GM12875 (cell line): ENCODE measurements at regions not wholly inside any gene's neighbourhood (a gene's known extent, or its start where the extent isn't known, plus 50 kb on each side); places are given as distances from the start of the nearest gene placed in this dataset.

Source experiments
- H3K4me3 ChIP-seq: one replicate; pipeline ENCODE4 v1.5.1; 2011; ENCODE audit warnings: low read depth, low read length, control low read depth
- TF ChIP-seq, protein P1 (sequence below): IDR thresholded peaks from 2 replicates; pipeline ENCODE4 v1.5.1; 2011; ENCODE audit warnings: low read depth, mild to moderate bottlenecking, control low read depth, inconsistent platforms, low read length, moderate library complexity, borderline replicate concordance; ENCODE audit not compliant: insufficient read depth

DNA sequence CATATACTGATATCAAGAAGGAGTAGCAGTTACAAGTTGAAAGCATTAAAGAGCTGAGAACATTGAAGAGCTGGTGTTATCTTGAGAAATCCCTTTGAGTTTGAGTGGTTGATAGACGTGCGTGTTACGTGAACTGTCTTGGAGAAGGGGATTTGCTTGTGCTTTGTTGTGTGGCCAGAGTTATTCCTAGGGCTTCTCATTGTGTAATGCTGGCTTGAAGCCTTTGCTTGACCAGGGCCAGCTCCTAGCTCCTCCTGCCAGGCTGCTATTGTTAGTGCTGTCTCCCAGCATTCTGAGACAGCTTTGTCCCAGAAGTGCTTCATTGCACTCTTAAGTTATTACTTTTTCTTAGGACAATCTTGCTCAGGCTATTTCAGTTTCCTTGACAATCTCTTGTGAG is 116.2 kb upstream of the KCNK2 start:
- H3K4me3 ChIP-seq, result no peak overlapping the region
- TF ChIP-seq, protein P1, sequence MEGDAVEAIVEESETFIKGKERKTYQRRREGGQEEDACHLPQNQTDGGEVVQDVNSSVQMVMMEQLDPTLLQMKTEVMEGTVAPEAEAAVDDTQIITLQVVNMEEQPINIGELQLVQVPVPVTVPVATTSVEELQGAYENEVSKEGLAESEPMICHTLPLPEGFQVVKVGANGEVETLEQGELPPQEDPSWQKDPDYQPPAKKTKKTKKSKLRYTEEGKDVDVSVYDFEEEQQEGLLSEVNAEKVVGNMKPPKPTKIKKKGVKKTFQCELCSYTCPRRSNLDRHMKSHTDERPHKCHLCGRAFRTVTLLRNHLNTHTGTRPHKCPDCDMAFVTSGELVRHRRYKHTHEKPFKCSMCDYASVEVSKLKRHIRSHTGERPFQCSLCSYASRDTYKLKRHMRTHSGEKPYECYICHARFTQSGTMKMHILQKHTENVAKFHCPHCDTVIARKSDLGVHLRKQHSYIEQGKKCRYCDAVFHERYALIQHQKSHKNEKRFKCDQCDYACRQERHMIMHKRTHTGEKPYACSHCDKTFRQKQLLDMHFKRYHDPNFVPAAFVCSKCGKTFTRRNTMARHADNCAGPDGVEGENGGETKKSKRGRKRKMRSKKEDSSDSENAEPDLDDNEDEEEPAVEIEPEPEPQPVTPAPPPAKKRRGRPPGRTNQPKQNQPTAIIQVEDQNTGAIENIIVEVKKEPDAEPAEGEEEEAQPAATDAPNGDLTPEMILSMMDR, result no peak

DNA sequence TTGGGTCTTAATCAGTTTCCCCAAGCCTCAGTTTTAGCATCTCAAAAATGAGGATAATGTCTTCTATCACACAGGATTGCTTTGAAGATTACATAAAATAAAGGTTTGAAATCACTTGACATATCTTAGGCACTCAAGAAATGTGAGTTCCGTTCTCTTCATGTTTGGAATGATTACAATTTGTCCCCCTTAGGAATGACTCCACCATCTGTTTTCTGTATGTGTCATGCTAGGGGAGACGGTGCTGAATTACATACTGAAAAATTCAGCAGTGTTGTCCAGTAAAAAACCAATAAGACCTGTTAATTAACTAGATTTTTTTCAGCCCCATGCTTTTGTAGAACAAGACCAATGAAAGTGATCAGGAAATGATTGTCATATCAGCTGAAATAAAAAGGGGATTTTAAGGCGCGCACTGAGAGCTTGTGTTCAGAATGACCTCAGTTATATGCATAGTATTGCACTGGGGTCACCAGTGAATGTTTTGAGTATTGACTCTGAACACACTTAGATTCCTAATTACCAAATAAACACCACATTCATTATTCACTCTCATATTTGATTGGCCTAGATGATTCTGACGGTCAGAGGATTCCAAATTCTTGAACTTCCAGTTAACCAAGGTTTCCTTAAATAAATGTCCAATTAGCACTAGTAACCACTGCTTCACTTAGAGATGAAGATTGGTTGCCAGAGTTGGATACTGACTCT is 114.5 kb upstream of the KCNK2 start:
- TF ChIP-seq, protein P1, result no peak
- H3K4me3 ChIP-seq, result no peak overlapping the region

DNA sequence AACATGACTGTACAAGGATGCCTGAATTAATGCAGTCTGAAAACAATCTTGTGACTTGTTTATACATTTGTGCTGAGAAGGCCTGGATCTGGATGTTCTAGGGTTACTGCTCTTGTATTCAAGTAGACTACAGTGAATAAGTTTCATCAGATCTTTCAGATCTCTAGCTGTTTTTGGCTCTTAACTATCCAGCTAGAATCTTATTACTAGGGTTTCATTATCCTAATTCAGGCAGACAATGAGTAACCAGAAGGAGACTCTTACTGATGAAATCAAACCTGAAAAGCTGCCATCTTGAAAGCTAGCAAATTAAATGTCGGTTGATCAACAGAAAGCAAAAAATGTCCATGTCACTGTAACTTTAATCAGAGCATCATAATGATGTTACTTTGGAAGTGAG is 112.5 kb upstream of the KCNK2 start:
- TF ChIP-seq, protein P1, result no peak
- H3K4me3 ChIP-seq, result no peak overlapping the region

DNA sequence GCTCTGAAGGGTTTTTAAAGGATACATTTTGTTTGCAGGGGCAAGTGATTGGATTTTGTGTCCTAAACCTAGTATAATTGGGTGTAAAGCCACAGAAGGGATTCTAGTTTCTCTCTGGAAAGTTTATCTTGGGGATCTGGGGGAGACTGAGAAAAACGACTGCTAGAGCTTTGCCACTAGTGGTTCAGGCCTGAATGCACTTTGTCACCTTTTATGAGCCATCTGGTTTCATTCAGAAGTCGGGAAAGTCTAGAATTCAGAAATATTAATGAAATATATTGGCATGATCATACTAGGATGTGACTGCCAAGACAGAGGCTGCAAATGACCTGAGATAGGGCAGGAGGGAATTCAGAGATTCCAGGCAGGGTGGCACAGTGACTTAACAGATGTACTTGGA is 111.5 kb upstream of the KCNK2 start:
- TF ChIP-seq, protein P1, result no peak
- no peak overlapping the region for H3K4me3 ChIP-seq

DNA sequence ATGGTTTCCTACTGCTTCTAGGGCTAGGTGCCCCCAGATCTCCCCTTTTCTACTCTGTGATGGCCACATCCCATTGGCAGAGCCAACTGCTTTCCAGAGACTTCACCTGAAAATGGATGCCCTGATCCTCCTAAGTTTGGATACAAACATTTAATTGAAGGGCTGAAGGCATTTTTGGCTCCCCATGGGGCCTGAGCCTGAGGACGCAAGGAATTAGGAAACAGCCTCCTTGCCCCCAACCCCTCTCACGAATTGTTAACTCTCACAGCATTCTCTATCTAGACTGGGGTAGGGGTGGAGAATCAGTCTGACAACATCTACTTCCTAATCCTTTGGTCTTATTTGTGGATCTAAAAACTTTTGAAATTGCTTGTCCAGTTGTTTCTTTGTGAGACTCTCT is 108.5 kb upstream of the KCNK2 start:
- TF ChIP-seq, protein P1, result no peak
- H3K4me3 ChIP-seq, result no peak overlapping the region

DNA sequence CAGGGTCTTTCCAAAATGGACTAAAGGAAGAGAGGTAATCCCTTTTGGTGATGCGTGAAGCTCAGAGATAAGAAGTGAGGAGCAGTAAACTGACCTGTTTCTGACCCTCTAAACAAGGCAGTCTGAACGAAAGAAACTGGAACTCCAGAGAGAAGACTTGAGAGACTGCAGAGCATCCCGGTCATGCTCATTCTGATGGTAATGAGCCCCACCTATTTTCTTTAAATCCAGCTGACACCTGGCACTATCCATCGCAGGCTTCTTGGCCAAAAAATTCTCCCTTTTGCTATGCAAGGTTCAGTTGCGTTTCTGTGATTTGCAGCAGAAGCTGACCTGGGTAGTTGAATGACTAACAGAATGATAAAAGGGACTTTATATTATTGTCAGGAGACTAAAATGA is 105.9 kb upstream of the KCNK2 start:
- H3K4me3 ChIP-seq, result no peak overlapping the region
- TF ChIP-seq, protein P1, result no peak

DNA sequence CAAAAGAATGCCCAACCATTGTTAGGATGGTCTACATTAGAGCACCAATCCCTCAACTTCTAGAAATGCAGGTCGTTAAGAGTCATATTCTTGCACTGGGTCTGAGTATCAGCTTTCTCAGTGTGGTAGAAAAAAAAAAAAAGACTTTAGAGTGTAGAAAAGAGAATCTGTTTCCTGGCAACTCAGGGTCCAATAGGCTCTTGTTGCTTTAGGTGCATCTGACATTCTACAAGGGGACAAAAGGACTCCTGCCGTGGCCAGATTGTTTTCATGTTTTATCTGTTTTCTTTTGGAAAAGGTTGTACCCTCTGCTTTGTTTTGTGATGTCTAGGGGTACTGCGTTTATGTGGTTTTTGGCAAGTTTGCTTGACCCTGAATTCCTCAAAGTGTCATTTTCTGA is 105.4 kb upstream of the KCNK2 start:
- no peak overlapping the region for H3K4me3 ChIP-seq
- TF ChIP-seq, protein P1, result no peak
